AG09319 (cell line): ENCODE measurements at regions not wholly inside any gene's neighbourhood (a gene's known extent, or its start where the extent isn't known, plus 50 kb on each side); places are given as distances from the start of the nearest gene placed in this dataset.

Experiments
- DNase-seq: peaks from one replicate; pipeline ENCODE4 v3.0.0-alpha.2; 2010; ENCODE audit warnings: low read depth; ENCODE audit errors: extremely low read depth
- CTCF ChIP-seq: IDR thresholded peaks from 2 replicates; pipeline ENCODE4 v1.5.1; 2011; ENCODE audit warnings: low read depth, mild to moderate bottlenecking, inconsistent platforms, low read length, moderate library complexity

DNA sequence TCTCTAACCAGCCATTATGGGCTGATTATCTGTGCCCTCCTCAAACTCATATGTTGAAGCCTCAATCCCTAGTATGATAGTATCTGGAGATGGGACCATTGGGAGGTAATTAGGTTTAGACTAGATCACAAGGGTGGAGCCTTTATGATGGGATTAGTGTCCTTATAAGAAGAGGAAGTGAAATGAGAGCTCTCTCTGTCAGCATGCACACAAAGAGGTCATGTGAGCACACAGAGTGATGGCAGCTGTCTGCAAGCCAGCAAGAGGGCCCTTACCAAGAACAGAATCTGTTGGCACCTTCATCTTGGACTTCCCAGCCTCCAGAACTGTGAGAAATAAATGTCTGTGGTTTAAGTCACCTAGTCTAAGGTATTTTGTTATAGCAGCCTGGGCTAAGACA, 101.9 kb downstream of the PCTP start:
- no peak for TF ChIP-seq CTCF
- no peak for DNase-seq

DNA sequence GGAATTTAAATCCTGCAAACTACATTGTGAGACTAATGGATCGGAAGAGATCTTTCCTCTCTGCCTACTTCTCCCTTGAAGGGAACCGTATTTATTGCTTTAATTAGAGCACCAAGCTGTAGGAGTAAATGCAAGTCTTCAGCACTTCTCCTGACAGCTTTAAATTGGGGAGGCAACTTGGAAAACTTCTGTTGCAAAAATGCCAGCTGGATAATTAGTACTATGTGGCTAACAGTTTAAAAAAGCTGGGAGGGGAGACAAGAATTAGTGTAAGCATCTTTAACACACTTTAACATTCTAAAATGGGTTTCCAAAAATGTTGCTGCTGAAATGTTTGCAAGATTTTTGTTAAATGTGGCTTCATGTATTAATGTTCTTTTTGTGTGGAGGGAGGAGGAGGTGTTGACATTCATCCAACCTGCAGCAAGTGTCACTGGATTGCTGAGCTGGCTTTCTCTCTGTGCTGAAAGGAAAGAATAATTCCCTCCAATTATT, 108.5 kb downstream of the PCTP start:
- TF ChIP-seq CTCF, result no peak
- no peak for DNase-seq

DNA sequence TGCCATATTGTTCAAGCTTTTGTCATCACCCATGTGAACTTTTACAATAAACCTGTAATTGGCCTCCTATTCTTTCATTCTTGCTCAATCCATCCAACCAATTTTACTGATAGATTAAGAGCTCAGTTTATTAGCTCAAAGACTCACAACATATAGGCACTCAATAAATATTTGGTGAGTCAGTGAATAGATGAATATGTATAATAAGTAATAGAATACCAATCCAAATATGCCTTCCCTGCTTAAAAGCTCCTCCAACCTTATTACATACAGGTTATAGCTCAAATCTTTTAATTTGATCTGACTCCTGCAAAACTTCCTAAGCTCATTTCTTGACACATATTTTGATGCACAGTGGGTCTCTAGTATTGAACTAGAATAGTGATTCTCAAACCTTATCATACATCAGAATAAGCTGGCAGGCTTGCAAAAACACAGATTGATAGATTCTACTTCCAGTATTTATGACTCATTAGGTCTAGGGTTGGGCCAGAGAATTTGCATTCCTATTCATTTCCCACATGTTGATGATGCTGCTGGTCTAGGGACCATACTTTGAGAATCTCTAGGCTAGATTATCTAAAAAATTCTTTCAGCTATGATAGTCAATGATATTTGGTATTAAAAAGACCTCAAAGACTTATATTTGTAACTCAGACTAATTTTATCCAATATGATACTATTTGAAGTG, 114.4 kb downstream of the PCTP start:
- TF ChIP-seq CTCF, result no peak
- no peak for DNase-seq

DNA sequence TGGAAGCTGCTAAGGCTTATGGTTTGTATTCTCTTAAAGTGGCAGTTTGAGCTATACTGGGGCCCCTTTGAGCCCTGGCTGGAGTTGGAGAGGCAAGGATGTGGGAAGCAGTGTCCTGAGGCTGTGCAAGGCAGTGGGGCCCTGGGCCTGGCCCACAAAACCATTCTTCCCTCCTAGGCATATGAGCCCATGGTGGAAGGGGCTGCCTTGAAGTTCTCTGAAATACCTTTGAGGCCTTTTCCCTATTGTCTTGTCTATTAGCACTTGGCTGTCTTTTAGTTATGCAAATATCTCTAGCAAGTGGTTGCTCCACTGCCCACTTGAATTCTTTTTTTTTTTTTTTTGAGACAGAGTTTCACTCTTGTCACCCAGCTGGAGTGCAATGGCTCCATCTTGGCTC, 119.2 kb downstream of the PCTP start:
- no peak for TF ChIP-seq CTCF
- DNase-seq, result no peak

GRCh38 chr17:55872374-55872773, 121.5 kb downstream of the PCTP start:
- TF ChIP-seq CTCF, result no peak
- no peak for DNase-seq

- no peak for TF ChIP-seq CTCF
Measured at GRCh38 chr17:55873017-55873758, 122.3 kb downstream of the PCTP start.

GRCh38 chr17:55883149-55883548, 132.3 kb downstream of the PCTP start:
- TF ChIP-seq CTCF, result no peak
- no peak for DNase-seq

More at GRCh38 chr17:55873017-55873758, 122.3 kb downstream of the PCTP start:
- no peak for DNase-seq
